ENCODE measurements at regions not wholly inside any gene's neighbourhood (a gene's known extent, or its start where the extent isn't known, plus 50 kb on each side); places are given as distances from the start of the nearest gene placed in this dataset.

DNA sequence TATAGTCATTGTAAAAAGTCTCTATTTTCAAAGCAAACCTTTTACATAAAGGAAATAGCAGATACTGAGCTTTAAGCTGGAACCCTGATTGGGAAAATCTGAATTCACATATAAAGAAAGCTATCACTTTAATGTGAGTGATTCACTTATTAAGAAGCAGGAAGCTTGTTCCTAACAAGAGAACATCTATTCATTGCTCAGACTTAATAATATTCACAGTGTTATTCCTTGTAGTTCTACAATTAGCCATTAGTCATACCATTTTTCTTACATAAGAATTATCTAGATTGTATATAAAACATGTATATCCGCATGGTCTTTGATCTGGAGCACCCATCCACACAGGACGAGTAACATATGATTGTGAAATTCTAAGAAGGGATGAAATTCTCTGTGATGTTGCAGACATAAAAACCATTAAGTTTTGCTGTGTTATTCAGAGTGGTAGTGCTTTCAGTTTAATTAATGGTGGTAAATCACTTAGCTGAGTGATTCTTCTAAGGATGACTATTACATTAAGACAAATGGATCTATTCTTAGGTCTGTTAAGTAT is 71.1 kb upstream of the FOXQ1 start:
- H3K4me3 ChIP-seq (ENCODE audit: low read length), result no peak overlapping the region
- peak; percentile 72 for DNase-seq (ENCODE audit: low read depth)
- TF ChIP-seq, protein P1, sequence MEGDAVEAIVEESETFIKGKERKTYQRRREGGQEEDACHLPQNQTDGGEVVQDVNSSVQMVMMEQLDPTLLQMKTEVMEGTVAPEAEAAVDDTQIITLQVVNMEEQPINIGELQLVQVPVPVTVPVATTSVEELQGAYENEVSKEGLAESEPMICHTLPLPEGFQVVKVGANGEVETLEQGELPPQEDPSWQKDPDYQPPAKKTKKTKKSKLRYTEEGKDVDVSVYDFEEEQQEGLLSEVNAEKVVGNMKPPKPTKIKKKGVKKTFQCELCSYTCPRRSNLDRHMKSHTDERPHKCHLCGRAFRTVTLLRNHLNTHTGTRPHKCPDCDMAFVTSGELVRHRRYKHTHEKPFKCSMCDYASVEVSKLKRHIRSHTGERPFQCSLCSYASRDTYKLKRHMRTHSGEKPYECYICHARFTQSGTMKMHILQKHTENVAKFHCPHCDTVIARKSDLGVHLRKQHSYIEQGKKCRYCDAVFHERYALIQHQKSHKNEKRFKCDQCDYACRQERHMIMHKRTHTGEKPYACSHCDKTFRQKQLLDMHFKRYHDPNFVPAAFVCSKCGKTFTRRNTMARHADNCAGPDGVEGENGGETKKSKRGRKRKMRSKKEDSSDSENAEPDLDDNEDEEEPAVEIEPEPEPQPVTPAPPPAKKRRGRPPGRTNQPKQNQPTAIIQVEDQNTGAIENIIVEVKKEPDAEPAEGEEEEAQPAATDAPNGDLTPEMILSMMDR (IDR thresholded peaks at IDR 0.05; ENCODE audit: insufficient read depth, low read depth, low read length, missing control alignments), result no peak

DNA sequence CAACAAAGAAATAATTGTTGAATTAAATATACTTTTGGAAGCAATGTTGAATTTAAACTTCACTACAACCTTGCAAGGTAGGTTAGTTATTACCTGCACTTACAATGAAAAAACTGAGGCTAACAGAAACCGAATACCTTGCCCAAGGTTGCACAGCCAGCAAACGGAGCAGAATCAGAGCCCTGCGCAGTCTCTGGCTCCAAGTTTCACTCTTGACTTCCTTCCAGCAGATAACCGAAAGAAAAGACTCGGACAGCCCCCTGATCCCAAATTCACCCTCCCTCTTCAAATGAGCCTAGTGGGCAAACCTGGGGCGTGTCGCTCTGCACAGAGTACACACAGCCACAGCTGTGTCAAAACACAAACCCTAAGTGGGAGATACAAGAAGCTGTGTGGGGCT is 72.1 kb upstream of the FOXQ1 start:
- DNase-seq (ENCODE audit: low read depth), result no peak
- no peak overlapping the region for H3K4me3 ChIP-seq (ENCODE audit: low read length)
- TF ChIP-seq, protein P1 (IDR thresholded peaks at IDR 0.05; ENCODE audit: insufficient read depth, low read depth, low read length, missing control alignments), result no peak

DNA sequence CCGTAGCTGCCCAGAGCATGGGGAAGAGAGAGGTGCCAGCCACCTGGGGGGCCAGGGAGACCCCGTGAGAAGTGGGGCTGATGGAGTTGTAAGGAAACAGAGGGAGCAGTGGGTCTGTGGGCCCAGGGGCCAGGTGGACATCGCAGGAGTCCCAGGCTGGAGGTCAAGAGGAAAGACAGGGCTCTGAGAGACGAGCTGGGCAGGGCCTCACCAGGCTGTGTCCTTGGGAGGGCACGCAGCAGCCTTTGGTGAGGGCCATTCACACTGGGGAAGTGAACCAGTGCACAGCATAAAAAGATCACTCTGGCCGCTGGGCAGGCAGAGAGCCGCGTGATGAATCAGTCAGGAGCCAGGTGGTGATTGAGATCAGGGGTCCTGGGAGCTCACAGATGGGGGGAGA is 73.9 kb upstream of the FOXQ1 start:
- TF ChIP-seq, protein P1 (IDR thresholded peaks at IDR 0.05; ENCODE audit: insufficient read depth, low read depth, low read length, missing control alignments), result no peak
- DNase-seq (ENCODE audit: low read depth), result no peak
- no peak overlapping the region for H3K4me3 ChIP-seq (ENCODE audit: low read length)

DNA sequence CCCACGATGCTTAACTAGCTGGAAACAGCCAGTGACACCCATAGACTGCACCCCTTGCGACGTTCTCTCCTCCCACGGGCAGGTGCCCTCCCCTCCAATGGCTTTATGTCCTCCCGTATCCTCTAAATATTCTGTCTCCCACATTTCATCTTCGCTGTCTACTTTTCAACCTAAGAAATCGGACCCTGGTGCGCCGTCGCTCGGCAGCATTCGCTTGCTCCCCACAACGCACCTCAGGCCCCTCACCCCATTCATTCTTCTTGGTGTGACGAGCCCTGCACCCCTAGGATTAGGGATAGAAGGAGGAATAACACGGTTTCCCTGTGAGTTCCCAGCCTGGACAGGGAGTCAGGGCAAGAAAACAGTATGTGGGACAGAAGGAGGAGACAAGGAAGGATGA is 74.3 kb upstream of the FOXQ1 start:
- TF ChIP-seq, protein P1 (IDR thresholded peaks at IDR 0.05; ENCODE audit: insufficient read depth, low read depth, low read length, missing control alignments), result no peak
- no peak for DNase-seq (ENCODE audit: low read depth)
- H3K4me3 ChIP-seq (ENCODE audit: low read length), result no peak overlapping the region

DNA sequence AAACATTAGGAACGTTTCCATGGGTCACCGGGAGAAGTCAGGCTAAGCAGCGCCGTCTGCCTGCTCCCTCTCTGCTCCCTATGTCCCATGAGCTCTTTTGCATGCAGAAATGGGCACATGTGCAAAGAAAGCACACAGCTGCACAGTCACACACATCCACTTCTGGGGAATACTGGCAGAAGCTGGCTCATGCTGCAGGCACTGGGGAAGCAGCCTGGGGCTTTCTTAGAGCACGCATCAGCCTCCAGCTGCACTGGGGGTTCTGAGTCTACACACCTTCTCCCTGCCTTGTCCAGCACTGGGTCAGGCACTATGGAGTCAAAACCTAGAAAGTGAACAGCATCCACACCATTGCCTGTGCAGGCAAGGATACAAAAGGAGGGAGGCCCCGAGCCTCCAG is 76.1 kb upstream of the FOXQ1 start:
- TF ChIP-seq, protein P1 (IDR thresholded peaks at IDR 0.05; ENCODE audit: insufficient read depth, low read depth, low read length, missing control alignments), result no peak
- DNase-seq (ENCODE audit: low read depth), result no peak
- no peak overlapping the region for H3K4me3 ChIP-seq (ENCODE audit: low read length)

DNA sequence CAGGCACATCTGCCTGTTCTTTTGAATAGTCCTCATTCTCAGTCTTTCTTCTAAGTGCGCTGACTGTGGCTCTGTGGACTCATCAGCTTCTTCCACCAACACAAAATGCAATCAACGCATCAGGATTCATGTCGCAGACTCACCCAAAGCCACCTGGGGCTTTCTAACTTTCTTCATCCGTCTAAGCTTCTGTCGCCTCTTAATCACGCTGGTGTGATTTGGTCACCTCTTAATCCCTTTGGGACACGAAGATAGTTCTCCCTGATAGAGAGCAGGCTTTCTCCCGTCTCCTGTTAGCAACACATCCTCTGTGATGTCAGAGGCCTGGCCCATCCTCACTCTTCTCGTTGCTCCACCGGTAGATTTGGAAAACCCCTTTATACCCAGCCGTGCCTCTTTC is 78.0 kb upstream of the FOXQ1 start:
- TF ChIP-seq, protein P1 (IDR thresholded peaks at IDR 0.05; ENCODE audit: insufficient read depth, low read depth, low read length, missing control alignments), result no peak

DNA sequence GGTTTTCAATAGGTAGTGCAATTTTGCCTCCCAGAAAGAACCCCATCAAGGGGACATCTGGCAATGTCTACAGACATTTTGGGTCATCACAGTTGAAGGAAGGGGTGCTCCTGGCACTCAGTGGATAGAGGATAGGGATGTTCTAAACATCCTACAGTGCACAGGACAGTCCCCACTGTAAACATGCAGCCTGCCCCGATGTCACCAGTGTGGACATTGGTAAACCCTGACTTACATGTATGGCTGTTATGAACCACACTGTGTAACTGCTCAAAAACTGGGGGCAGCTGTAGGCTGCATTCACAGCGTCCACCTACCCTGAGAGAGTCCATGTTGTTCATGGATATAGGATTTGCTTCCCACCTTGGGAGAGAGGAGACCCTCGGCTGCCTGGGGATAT is 79.3 kb upstream of the FOXQ1 start:
- no peak overlapping the region for H3K4me3 ChIP-seq (ENCODE audit: low read length)
- no peak for DNase-seq (ENCODE audit: low read depth)
- TF ChIP-seq, protein P1 (IDR thresholded peaks at IDR 0.05; ENCODE audit: insufficient read depth, low read depth, low read length, missing control alignments), result no peak

More for the DNA sequence above, 78.0 kb upstream of the FOXQ1 start:
- H3K4me3 ChIP-seq (ENCODE audit: low read length), result no peak overlapping the region
- DNase-seq (ENCODE audit: low read depth), result no peak
